ENCODE measurements at regions not wholly inside any gene's neighbourhood (a gene's known extent, or its start where the extent isn't known, plus 50 kb on each side); places are given as distances from the start of the nearest gene placed in this dataset.

GRCh38 chr1:55374216-55374615, 159.1 kb upstream of the USP24 start:
- DNase-seq (ENCODE audit: low spot score) = no peak

DNA sequence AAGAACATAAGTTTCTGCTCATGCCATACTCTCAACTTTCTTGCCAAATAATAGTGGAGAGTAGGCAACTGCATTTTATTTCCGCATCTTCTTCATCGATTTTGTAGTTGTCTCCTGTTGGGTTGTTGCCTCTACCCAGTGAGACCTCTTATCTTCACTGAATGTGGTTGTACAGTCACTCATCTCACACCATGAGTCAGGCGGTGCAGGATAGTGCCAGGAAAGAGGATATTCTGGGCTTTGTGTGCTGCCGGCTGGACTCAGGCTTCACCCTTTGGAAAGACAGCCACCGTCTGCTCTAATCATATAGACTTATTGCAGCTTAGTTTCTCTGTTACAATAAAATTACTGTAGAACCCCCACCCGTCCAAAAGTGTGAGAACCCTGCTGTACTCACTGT, 154.3 kb upstream of the USP24 start:
- DNase-seq (ENCODE audit: low spot score) = no peak

DNA sequence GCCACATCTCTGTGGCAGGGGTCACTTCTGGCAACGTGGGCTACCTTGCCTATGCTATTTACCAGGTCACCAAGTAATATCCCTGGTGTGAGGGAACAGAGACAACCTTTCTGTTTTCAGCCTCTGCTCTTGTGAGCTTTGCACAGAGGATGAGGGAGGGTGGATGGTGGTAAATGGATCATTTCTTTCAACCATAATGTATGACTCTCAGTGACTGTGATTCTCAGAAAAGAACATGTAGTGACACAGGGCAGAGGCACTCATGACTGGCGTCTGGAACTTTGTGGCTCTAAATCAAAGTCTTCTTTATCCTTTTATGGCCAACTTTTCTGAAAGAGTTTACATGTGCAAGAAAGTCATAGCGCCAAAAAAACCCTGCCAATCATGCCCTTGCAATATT, 153.5 kb upstream of the USP24 start:
- DNase-seq (ENCODE audit: low spot score) = no peak

- no peak for DNase-seq (ENCODE audit: low spot score)
Observed at GRCh38 chr1:55367273-55367672, 152.1 kb upstream of the USP24 start.

DNA sequence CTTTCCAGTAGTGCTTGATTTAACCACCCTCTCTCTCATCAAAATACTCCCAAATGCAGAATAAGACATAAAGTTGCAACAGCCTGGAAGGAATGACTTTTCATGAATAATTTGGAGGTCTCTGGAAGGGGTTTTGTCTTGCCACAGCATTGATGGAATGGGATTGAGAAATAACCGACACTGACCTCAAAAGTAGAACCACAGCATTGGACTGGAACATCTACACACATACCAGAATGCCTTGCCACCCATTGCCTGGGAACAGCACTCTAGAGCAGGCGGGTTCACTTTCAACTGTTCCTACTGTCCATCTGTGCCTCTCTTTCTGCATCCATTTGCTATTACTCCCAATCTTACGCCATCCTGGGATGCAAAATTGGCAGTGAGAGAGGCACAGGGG, 149.1 kb upstream of the USP24 start:
- no peak for DNase-seq (ENCODE audit: low spot score)

DNA sequence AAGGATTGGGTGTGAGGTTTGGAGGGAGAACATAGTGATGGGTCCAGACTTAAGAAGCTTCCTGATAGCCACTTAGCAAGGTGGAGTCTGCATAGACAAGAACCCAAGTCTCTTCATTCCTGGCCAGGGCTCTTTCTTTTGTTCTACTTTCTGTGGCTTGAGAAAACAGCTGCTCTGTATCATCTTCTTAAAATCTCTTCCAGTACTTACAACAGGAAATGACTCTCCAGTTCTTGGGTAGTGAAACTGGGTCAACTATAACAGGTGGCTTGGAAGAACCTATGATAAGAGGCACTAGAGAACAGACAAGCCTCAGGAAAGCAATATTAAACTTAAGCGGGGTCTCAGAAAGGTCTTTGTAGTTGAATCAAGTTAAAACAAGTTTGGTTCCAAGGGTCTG, 148.1 kb upstream of the USP24 start:
- no peak for DNase-seq (ENCODE audit: low spot score)

DNA sequence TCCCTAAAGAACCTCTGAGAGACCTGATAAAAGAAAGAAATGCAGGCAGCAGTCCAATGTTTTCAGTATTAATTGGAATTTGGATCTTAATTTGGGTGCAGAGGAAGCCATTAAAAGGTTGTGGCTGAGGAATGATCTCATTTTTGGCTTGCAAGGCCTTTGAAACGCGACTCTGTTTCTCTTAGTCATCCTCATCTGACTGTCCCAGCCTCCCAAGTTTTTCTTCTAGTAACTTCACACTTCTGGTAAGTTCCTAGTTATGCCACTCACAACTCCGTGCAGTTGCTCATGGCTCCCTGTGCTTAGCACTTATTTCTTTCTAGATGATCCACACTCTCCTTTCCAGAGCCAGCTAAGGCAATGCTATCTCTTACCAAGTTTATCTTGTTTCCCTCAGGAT, 147.4 kb upstream of the USP24 start:
- peak; percentile 29 for DNase-seq (ENCODE audit: low spot score)

DNA sequence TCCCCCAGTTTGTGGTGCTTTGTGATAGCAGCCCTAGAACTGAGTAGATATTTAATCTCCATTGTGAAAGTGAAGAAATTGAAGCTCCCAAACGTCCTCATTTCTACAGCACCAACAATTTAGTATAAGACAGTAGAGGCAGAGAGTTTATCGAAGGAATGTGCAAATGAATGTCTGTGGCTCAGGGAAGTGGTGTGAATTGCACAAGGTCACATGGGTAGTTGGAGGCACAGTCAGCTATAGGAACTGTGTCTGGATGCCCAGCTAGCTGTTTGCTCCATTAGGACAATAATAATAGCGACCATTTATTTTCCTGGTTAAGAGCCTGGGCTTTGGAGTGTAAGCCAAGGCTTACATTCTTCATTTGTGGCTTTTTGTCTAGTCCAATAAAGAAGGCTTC, 144.4 kb upstream of the USP24 start:
- DNase-seq (ENCODE audit: low spot score) = no peak

DNA sequence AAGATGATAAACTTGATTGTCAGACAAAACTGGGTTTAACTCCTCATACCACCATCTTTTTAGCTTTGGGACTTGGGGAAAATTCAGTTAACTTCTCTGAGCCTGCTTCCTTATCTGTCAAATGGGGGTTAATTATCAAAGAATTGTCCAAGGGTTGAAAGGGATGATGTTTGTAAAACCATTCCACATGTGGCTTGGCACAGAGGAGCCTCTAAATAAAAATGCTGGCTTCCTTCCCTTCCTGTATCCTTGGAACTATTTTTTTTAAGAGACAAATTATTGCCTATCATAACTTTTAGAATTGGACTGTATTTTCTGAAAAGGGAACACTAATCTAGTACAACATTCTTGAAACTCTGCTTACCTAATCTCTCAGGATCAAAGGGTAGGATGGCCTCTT, 143.4 kb upstream of the USP24 start:
- DNase-seq (ENCODE audit: low spot score) = no peak

GRCh38 chr1:55355549-55355948, 140.4 kb upstream of the USP24 start:
- no peak for DNase-seq (ENCODE audit: low spot score)

DNA sequence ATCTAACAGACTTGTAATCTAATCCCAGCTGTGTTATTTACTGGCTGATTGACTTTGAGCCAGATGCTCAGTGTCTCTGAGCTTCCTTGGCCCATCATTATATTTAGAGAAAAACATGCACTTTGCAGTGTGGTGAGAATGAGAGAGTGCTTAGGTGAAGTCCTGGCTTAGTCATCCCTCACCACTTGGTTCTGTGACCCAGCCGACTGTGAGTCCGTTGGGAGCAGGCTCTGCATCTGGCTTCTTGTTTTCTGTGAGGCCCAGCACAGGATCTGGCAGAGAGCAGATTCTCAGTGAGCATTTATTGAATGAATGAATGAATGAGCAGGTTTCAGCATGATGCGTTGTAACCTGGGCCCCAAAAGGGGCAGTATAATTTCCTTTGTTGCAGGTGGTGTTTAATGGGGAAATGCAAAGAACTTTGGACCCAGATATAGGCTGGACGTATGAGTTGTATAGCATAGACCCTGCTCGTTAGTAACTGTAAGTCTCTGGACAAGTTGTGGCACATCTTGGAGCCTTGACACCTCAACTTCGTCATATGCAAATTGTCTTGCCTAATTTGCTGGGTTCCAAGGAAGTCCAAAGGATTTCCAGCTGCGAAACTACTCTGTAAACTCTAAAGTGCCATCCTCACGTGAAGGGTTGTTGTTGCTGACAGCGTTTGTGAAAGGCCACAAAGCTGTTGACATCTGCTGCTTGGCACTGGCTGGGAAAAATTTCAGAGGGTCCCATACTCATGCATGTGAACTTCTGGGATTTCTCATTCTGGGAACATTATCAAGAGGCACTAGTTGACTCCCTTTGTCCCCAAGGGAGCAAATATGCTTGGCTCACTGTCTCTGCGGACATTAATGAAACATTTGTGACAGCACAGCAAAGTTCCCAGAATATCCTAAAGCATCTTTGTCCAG, 138.8 kb upstream of the USP24 start:
- no peak for DNase-seq (ENCODE audit: low spot score)

GRCh38 chr1:55352811-55353180, 137.6 kb upstream of the USP24 start:
- no peak for DNase-seq (ENCODE audit: low spot score)

DNA sequence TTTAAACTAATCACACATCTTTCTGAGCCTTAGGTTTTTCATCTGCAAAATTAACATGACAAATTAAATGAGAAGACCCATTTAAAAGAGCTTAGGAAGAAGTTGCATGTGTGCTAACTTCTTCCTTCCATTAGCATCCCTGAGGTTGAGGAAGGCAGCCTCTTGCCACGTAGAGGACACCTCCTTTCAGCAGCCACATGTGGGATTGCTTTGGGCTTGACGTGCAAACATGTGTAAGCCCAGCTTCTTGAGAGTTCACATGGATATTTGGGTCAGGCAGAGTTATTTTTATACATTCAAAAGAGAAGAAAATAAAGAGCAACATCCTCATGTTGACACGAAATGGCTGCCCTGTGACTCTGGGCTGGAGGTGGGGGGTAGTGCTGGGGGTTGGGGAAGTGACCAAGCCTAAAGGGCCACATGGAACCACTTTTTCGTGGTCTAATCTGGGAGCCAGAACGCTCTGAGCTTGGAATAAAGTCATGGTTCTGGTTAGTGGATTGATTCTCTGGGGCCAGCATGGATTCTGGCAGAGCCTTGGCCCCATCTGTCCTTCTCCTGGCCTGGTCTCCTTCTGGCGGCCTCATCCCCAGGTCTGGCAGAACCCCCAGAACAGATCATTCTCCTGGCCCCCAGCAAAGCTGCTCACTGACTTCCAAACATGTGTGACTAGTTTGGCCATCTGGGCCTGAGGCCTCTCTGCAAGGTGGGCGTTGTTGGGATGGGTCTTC, 137.1 kb upstream of the USP24 start:
- DNase-seq (ENCODE audit: low spot score) = no peak

DNA sequence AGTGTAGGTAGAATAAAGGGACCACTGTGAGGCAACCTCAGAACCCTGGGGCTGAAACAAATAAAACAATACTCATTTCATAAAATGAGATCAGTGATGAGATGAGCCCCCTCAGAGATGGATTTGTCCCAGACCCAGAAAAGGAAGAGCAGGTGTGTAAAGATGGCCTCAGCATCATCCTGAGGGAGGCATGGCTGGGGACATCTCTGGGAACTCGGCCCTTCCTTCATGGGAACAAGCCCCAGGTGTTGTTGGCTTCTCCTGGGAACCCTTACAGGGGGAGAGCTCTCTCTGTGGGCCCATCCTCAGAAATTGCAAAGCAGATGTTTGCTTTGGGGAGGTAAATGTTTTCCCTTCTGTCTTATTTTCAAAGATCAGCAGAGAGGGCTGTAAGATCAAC, 133.2 kb upstream of the USP24 start:
- no peak for DNase-seq (ENCODE audit: low spot score)

- no peak for DNase-seq (ENCODE audit: low spot score)
Observed at GRCh38 chr1:55347866-55348265, 132.7 kb upstream of the USP24 start.

DNA sequence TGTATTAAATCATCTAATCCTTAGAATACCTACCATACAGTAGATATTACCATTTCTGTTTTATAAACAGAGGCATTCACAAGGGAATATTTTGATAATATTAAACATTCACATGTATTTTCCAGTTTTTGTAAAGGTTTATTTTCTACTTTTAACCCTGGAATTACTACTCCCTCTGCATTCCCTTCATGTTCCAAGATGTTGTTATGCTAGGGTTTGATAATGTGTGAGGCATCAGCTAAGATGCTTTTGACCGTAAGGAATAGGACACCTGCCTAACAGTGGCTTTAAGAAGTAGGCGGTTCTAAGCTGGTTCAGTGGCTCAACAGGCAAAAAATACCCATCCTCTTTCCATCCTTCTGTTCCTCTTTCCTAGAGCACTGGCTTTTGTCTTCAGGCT, 131.9 kb upstream of the USP24 start:
- DNase-seq (ENCODE audit: low spot score) = no peak

DNA sequence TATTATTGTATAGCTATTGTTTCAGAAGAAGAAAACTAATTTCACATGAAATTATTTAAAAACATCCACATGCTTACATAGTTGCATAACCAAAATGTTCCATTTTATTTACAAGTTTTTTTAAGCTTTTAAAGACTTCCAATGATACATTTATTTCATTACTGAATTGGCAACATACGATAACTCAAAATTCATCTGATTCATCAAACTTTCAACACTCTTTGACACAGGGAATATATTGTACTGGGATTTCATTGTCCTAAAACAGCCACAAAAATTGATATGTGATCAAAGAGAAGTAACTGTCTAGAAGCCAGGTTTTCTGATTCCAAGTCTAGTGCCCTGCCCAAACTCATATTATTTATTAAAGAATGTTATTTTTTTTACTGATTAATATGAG, 131.4 kb upstream of the USP24 start:
- DNase-seq (ENCODE audit: low spot score) = no peak

DNA sequence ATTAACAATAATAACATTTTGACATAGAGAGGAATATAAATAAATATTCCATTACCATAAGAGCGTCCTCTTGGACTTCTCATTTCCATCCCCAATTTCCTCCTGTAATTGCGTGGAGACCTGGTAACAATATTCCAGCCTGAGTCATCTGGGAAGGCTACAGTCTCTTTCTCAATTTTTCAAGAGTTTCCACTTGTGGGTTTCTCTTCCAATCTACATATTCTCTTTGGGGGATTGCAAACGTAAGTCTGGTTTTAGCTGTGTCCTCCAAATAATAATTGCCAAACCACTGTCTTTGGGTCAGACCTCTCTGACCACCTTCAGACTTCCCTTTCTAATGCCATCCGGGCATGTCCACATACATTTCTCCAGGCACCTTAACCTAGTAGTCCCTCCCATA, 124.5 kb upstream of the USP24 start:
- no peak for DNase-seq (ENCODE audit: low spot score)

GRCh38 chr1:55338448-55338820, 123.3 kb upstream of the USP24 start:
- no peak for DNase-seq (ENCODE audit: low spot score)

DNA sequence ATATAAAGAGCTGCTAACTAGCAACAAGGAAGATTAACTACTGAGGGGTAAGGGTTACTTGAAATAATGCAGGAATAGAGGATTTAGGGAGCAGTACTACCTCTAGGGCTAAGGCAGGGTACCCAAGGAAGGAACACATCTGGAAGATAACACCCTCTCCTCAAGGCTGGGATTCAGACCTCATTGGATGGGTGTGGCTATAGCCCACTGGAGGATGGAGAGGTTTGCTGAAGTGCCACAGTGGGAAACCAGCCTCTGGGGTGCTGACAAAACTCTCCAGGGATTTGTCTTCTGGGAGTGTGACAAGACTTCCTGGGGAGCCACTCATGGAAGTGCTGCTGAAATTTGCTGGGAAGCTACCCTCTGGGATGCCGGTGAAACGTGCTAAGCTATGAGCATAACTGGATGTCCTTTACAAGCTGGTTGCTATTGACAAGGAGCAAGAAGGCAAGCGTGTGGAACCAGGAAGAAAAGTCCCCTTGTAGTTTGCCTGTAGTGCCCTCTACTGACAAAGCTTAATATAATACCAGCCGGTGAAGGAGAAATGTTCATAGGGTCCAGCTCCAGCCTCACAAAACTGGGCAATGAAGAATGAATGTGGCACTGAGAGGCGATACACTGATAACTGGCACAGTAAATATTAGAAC, 122.8 kb upstream of the USP24 start:
- peak; percentile 48 for DNase-seq (ENCODE audit: low spot score)

- DNase-seq (ENCODE audit: low spot score) = no peak
Observed at GRCh38 chr1:55334797-55335196, 119.6 kb upstream of the USP24 start.

GRCh38 chr1:55334160-55334559, 119.0 kb upstream of the USP24 start:
- no peak for DNase-seq (ENCODE audit: low spot score)

GRCh38 chr1:55333461-55333860, 118.3 kb upstream of the USP24 start:
- no peak for DNase-seq (ENCODE audit: low spot score)
